Skeletal muscle satellite cell (primary cell): ENCODE measurements at regions not wholly inside any gene's neighbourhood (a gene's known extent, or its start where the extent isn't known, plus 50 kb on each side); places are given as distances from the start of the nearest gene placed in this dataset.

Source experiments
- H3K27me3 ChIP-seq: 2 replicates; pipeline ENCODE4 v1.7.0; 2013; ENCODE audit warnings: low read length; ENCODE audit not compliant: control insufficient read depth, insufficient read depth
- H3K36me3 ChIP-seq: 2 replicates; pipeline ENCODE4 v1.7.0; 2013; ENCODE audit warnings: mild to moderate bottlenecking, control low read depth, low read length; ENCODE audit not compliant: insufficient read depth
- H3K4me1 ChIP-seq: 2 replicates; pipeline ENCODE4 v1.7.0; 2013; ENCODE audit warnings: low read length; ENCODE audit not compliant: control insufficient read depth, insufficient read depth
- H3K4me2 ChIP-seq: 2 replicates; pipeline ENCODE4 v1.7.0; 2013; ENCODE audit warnings: mild to moderate bottlenecking, low read length
- H3K4me3 ChIP-seq: 2 replicates; pipeline ENCODE4 v1.7.0; 2013; ENCODE audit warnings: low read length
- H3K9ac ChIP-seq: 2 replicates; pipeline ENCODE4 v1.7.0; 2013; ENCODE audit warnings: mild to moderate bottlenecking, low read depth, low read length, moderate library complexity
- H3K9me3 ChIP-seq: replicated peaks from 2 replicates; pipeline ENCODE4 v1.7.0; 2013; ENCODE audit warnings: mild to moderate bottlenecking, control low read depth, low read length

GRCh38 chr5:67361932-67362729, 165.5 kb upstream of the CD180 start:
- H3K9me3 ChIP-seq, result no peaks in the 10 kb centered on the region
- no peaks in the 10 kb centered on the region for H3K27me3 ChIP-seq
- H3K4me2 ChIP-seq, result no peak overlapping the region
- peaks cover 7% of the 10 kb centered on the region for H3K4me1 ChIP-seq
- H3K4me3 ChIP-seq, result no peak overlapping the region
- H3K36me3 ChIP-seq, result no peaks in the 10 kb centered on the region
- H3K9ac ChIP-seq, result no peak overlapping the region

- Histone ChIP-seq H3K4me2 (no peak overlapping the region), H3K9ac (no peak overlapping the region), H3K4me3 (no peak overlapping the region), H3K36me3 (no peaks in the 10 kb centered on the region), H3K4me1 (peaks cover 7% of the 10 kb centered on the region), H3K9me3 (no peaks in the 10 kb centered on the region), H3K27me3 (no peaks in the 10 kb centered on the region)
These were observed 163.4 kb upstream of the CD180 start for GRCh38 chr5:67360047-67360446.

- H3K9ac ChIP-seq, result no peak overlapping the region
- no peak overlapping the region for H3K4me2 ChIP-seq
- no peak overlapping the region for H3K4me3 ChIP-seq
- H3K36me3 ChIP-seq, result no peaks in the 10 kb centered on the region
- peaks cover 7% of the 10 kb centered on the region for H3K4me1 ChIP-seq
- H3K27me3 ChIP-seq, result no peaks in the 10 kb centered on the region
- no peaks in the 10 kb centered on the region for H3K9me3 ChIP-seq
These were observed 161.6 kb upstream of the CD180 start for GRCh38 chr5:67358186-67358585.

GRCh38 chr5:67355120-67355713, 158.6 kb upstream of the CD180 start:
- Histone ChIP-seq H3K4me1 (no peaks in the 10 kb centered on the region), H3K9me3 (no peaks in the 10 kb centered on the region), H3K4me2 (no peak overlapping the region), H3K4me3 (no peak overlapping the region), H3K27me3 (no peaks in the 10 kb centered on the region), H3K36me3 (no peaks in the 10 kb centered on the region), H3K9ac (no peak overlapping the region)

GRCh38 chr5:67353500-67354450, 157.2 kb upstream of the CD180 start:
- Histone ChIP-seq H3K36me3 (no peaks in the 10 kb centered on the region), H3K27me3 (no peaks in the 10 kb centered on the region), H3K9me3 (no peaks in the 10 kb centered on the region), H3K9ac (no peak overlapping the region), H3K4me3 (no peak overlapping the region), H3K4me2 (no peak overlapping the region), H3K4me1 (no peaks in the 10 kb centered on the region)

- Histone ChIP-seq H3K9me3 (no peaks in the 10 kb centered on the region), H3K9ac (no peak overlapping the region), H3K27me3 (no peaks in the 10 kb centered on the region), H3K36me3 (no peaks in the 10 kb centered on the region), H3K4me2 (no peak overlapping the region), H3K4me3 (no peak overlapping the region), H3K4me1 (no peaks in the 10 kb centered on the region)
These were observed 154.1 kb upstream of the CD180 start for GRCh38 chr5:67350618-67351201.

- Histone ChIP-seq H3K4me2 (no peak overlapping the region), H3K4me1 (no peaks in the 10 kb centered on the region), H3K9ac (no peak overlapping the region), H3K27me3 (no peaks in the 10 kb centered on the region), H3K4me3 (no peak overlapping the region), H3K9me3 (no peaks in the 10 kb centered on the region), H3K36me3 (no peaks in the 10 kb centered on the region)
These were observed 153.6 kb upstream of the CD180 start for GRCh38 chr5:67350185-67350584.

- no peaks in the 10 kb centered on the region for H3K36me3 ChIP-seq
- no peaks in the 10 kb centered on the region for H3K9me3 ChIP-seq
- no peak overlapping the region for H3K4me2 ChIP-seq
- no peak overlapping the region for H3K4me3 ChIP-seq
- H3K9ac ChIP-seq, result no peak overlapping the region
- no peaks in the 10 kb centered on the region for H3K27me3 ChIP-seq
- H3K4me1 ChIP-seq, result no peaks in the 10 kb centered on the region
These were observed 151.2 kb upstream of the CD180 start for GRCh38 chr5:67347821-67348220.

- Histone ChIP-seq H3K4me1 (no peaks in the 10 kb centered on the region), H3K36me3 (no peaks in the 10 kb centered on the region), H3K27me3 (no peaks in the 10 kb centered on the region), H3K4me2 (no peak overlapping the region), H3K9me3 (no peaks in the 10 kb centered on the region), H3K4me3 (no peak overlapping the region), H3K9ac (no peak overlapping the region)
These were observed 150.0 kb upstream of the CD180 start for GRCh38 chr5:67346611-67347010.

- H3K9ac ChIP-seq, result no peak overlapping the region
- no peaks in the 10 kb centered on the region for H3K4me1 ChIP-seq
- H3K4me3 ChIP-seq, result no peak overlapping the region
- no peaks in the 10 kb centered on the region for H3K9me3 ChIP-seq
- H3K4me2 ChIP-seq, result no peak overlapping the region
- H3K36me3 ChIP-seq, result no peaks in the 10 kb centered on the region
- H3K27me3 ChIP-seq, result no peaks in the 10 kb centered on the region
These were observed 148.3 kb upstream of the CD180 start for GRCh38 chr5:67344870-67345269.

GRCh38 chr5:67343835-67344234, 147.2 kb upstream of the CD180 start:
- Histone ChIP-seq H3K36me3 (no peaks in the 10 kb centered on the region), H3K27me3 (no peaks in the 10 kb centered on the region), H3K4me3 (no peak overlapping the region), H3K4me1 (no peaks in the 10 kb centered on the region), H3K4me2 (no peak overlapping the region), H3K9ac (no peak overlapping the region), H3K9me3 (no peaks in the 10 kb centered on the region)
